ENCODE measurements at regions not wholly inside any gene's neighbourhood (a gene's known extent, or its start where the extent isn't known, plus 50 kb on each side); places are given as distances from the start of the nearest gene placed in this dataset.
"Not testable (repeated sequence)": the region's sequence is repeated elsewhere in the genome, so short reads cannot be mapped to it uniquely, and the experiment has no call there.

DNA sequence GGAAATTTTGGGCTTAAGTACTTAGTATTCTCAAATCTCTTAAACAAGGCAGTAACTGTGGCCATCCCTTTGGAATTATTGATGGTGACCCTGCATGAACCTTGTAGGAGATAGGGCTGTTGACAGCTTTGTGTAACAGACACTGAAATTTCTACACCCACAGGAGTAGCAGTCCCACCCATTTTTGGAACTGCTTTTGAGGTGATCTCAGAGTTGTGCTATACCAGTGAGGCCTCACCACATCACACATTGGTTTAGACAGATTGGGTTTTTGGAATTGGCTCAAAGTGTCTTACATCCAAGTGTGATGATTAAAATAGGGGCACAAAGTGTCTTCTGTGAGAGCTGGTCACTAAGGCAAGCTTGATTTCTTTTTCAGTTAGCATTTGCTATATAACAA lies 105.6 kb upstream of the CRYM start:
- POLR2A ChIA-PET; H3K27ac ChIP-seq (ENCODE audit: insufficient read depth, low read depth, low read length); H3K9me3 ChIP-seq (replicated peaks; ENCODE audit: control insufficient read depth, insufficient read depth, low read length); H3K36me3 ChIP-seq (ENCODE audit: control insufficient read depth in 2 of 2, extremely low read depth in 1 of 2, insufficient read depth in 2 of 2, low read length in 2 of 2); FAIRE-seq; dilution Hi-C loops (cut with MboI; ENCODE audit: extremely low pct_ligation_motif_present, low sequenced_read_pairs); BruUV-seq (replicated peaks); H3K4me3 ChIP-seq (replicated peaks in 1 of 3; ENCODE audit: insufficient read depth in 1 of 3, low read depth in 1 of 3, low read length in 3 of 3); H3K27me3 ChIP-seq (ENCODE audit: control insufficient read depth in 2 of 2, insufficient read depth in 2 of 2, low read length in 2 of 2); H3K9ac ChIP-seq (replicated peaks; ENCODE audit: extremely low read depth, insufficient read depth, low read length); H3K4me1 ChIP-seq (ENCODE audit: control insufficient read depth, extremely low read depth, insufficient read depth, low read length); DNase-seq (ENCODE audit: low read depth, low spot score); intact Hi-C loops (cut with micrococcal nuclease); CTCF ChIA-PET; H3K9me1 ChIP-seq (replicated peaks; ENCODE audit: control insufficient read depth, extremely low read depth, insufficient read depth, low read length); H4K20me1 ChIP-seq (replicated peaks; ENCODE audit: control insufficient read depth, extremely low read depth, insufficient read depth, low read length); H2AFZ ChIP-seq (ENCODE audit: low read depth, low read length); H3K79me2 ChIP-seq (ENCODE audit: control insufficient read depth, insufficient read depth, low read length); H3K4me2 ChIP-seq (ENCODE audit: insufficient read depth, low read length): not testable (repeated sequence)

DNA sequence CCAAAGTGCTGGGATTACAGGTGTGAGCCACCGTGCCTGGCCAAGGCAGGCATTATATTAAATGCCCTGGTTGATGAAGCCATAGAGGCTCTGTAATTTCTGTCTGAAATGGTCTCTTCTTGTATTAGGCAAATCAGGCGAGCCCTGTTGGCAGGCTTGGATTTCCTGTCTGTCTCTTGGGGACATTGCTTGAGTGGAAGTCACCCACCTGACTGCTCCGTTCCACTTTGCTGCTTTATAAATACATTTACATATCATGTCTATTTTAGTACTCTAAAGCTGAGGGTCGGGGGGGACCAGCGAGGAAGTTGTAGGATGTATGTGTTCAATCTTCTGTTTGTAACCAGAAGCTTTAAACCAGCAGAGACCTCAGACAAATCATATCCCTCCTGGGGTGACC lies 101.6 kb upstream of the CRYM start:
- POLR2A ChIA-PET; H3K9me1 ChIP-seq (replicated peaks; ENCODE audit: control insufficient read depth, extremely low read depth, insufficient read depth, low read length); CTCF ChIA-PET; H3K9ac ChIP-seq (replicated peaks; ENCODE audit: extremely low read depth, insufficient read depth, low read length); H3K36me3 ChIP-seq (ENCODE audit: control insufficient read depth in 2 of 2, extremely low read depth in 1 of 2, insufficient read depth in 2 of 2, low read length in 2 of 2); H3K4me1 ChIP-seq (ENCODE audit: control insufficient read depth, extremely low read depth, insufficient read depth, low read length); H2AFZ ChIP-seq (ENCODE audit: low read depth, low read length); H3K27me3 ChIP-seq (ENCODE audit: control insufficient read depth in 2 of 2, insufficient read depth in 2 of 2, low read length in 2 of 2); dilution Hi-C loops (cut with MboI; ENCODE audit: extremely low pct_ligation_motif_present, low sequenced_read_pairs); H3K4me3 ChIP-seq (replicated peaks in 1 of 3; ENCODE audit: insufficient read depth in 1 of 3, low read depth in 1 of 3, low read length in 3 of 3); H3K9me3 ChIP-seq (replicated peaks; ENCODE audit: control insufficient read depth, insufficient read depth, low read length); H3K27ac ChIP-seq (ENCODE audit: insufficient read depth, low read depth, low read length); DNase-seq (ENCODE audit: low read depth, low spot score); H3K4me2 ChIP-seq (ENCODE audit: insufficient read depth, low read length); intact Hi-C loops (cut with micrococcal nuclease); BruUV-seq (replicated peaks); FAIRE-seq; H3K79me2 ChIP-seq (ENCODE audit: control insufficient read depth, insufficient read depth, low read length); H4K20me1 ChIP-seq (replicated peaks; ENCODE audit: control insufficient read depth, extremely low read depth, insufficient read depth, low read length): not testable (repeated sequence)

- intact Hi-C loops (cut with micrococcal nuclease); BruUV-seq (replicated peaks); H3K27ac ChIP-seq (ENCODE audit: insufficient read depth, low read depth, low read length); dilution Hi-C loops (cut with MboI; ENCODE audit: extremely low pct_ligation_motif_present, low sequenced_read_pairs); H3K9me3 ChIP-seq (replicated peaks; ENCODE audit: control insufficient read depth, insufficient read depth, low read length); H3K9ac ChIP-seq (replicated peaks; ENCODE audit: extremely low read depth, insufficient read depth, low read length); H3K4me2 ChIP-seq (ENCODE audit: insufficient read depth, low read length); DNase-seq (ENCODE audit: low read depth, low spot score); H3K9me1 ChIP-seq (replicated peaks; ENCODE audit: control insufficient read depth, extremely low read depth, insufficient read depth, low read length); CTCF ChIA-PET; H3K79me2 ChIP-seq (ENCODE audit: control insufficient read depth, insufficient read depth, low read length); H2AFZ ChIP-seq (ENCODE audit: low read depth, low read length); H3K4me1 ChIP-seq (ENCODE audit: control insufficient read depth, extremely low read depth, insufficient read depth, low read length); H3K4me3 ChIP-seq (replicated peaks in 1 of 3; ENCODE audit: insufficient read depth in 1 of 3, low read depth in 1 of 3, low read length in 3 of 3); H4K20me1 ChIP-seq (replicated peaks; ENCODE audit: control insufficient read depth, extremely low read depth, insufficient read depth, low read length); FAIRE-seq; H3K36me3 ChIP-seq (ENCODE audit: control insufficient read depth in 2 of 2, extremely low read depth in 1 of 2, insufficient read depth in 2 of 2, low read length in 2 of 2); POLR2A ChIA-PET; H3K27me3 ChIP-seq (ENCODE audit: control insufficient read depth in 2 of 2, insufficient read depth in 2 of 2, low read length in 2 of 2): not testable (repeated sequence)
These were observed 98.3 kb upstream of the CRYM start for GRCh38 chr16:21376196-21376899.

DNA sequence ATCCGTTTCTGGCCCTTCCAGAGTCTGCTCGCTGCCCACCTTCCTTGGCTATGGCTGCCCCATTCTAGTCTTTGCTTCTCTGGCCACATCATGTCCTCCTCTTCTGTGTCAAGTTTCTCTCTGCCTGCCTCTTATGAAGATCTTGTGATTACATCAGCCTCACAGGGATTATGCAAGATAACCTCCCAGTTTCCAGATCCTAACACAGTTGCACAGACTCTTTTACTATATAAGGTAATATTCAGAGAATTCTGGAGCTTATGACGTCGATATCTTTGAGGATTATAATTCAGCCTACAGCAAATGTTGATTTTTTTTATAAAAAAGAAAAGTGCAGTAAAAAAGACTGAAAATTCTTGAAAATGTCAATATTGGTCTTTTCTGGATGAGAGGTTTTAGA lies 97.2 kb upstream of the CRYM start:
- H2AFZ ChIP-seq (ENCODE audit: low read depth, low read length); FAIRE-seq; H4K20me1 ChIP-seq (replicated peaks; ENCODE audit: control insufficient read depth, extremely low read depth, insufficient read depth, low read length); H3K27ac ChIP-seq (ENCODE audit: insufficient read depth, low read depth, low read length); POLR2A ChIA-PET; DNase-seq (ENCODE audit: low read depth, low spot score); H3K9me1 ChIP-seq (replicated peaks; ENCODE audit: control insufficient read depth, extremely low read depth, insufficient read depth, low read length); CTCF ChIA-PET; intact Hi-C loops (cut with micrococcal nuclease); H3K27me3 ChIP-seq (ENCODE audit: control insufficient read depth in 2 of 2, insufficient read depth in 2 of 2, low read length in 2 of 2); H3K79me2 ChIP-seq (ENCODE audit: control insufficient read depth, insufficient read depth, low read length); BruUV-seq (replicated peaks); H3K36me3 ChIP-seq (ENCODE audit: control insufficient read depth in 2 of 2, extremely low read depth in 1 of 2, insufficient read depth in 2 of 2, low read length in 2 of 2); H3K4me2 ChIP-seq (ENCODE audit: insufficient read depth, low read length); H3K4me1 ChIP-seq (ENCODE audit: control insufficient read depth, extremely low read depth, insufficient read depth, low read length); H3K9me3 ChIP-seq (replicated peaks; ENCODE audit: control insufficient read depth, insufficient read depth, low read length); dilution Hi-C loops (cut with MboI; ENCODE audit: extremely low pct_ligation_motif_present, low sequenced_read_pairs); H3K4me3 ChIP-seq (replicated peaks in 1 of 3; ENCODE audit: insufficient read depth in 1 of 3, low read depth in 1 of 3, low read length in 3 of 3); H3K9ac ChIP-seq (replicated peaks; ENCODE audit: extremely low read depth, insufficient read depth, low read length): not testable (repeated sequence)

Measured in endothelial cell of umbilical vein (primary cell).